SK-N-SH (cell line): ENCODE measurements at regions not wholly inside any gene's neighbourhood (a gene's known extent, or its start where the extent isn't known, plus 50 kb on each side); places are given as distances from the start of the nearest gene placed in this dataset.

ENCODE experiments used
- CTCF ChIA-PET: fragments of 300-600, 350-600 bp; formaldehyde crosslinking; extraction: SDS; loops from one replicate; lab custom pipeline; 2021; lab: Yijun Ruan, JAX
- POLR2A ChIA-PET: fragments of 350-600 bp; sonication (Branson Sonifier 250); formaldehyde crosslinking; extraction: SDS; loops from one replicate; lab custom pipeline; 2020; ENCODE audit warnings: antibody characterized with exemption, inconsistent platforms; lab: Yijun Ruan, JAX
- DNase-seq: peaks from one replicate; pipeline ENCODE4 v3.0.0; 2012
- H2AFZ ChIP-seq: fragments of 200-600 bp; sonication (generic); 2 replicates; pipeline ENCODE4 v1.8.1; 2016; ENCODE audit warnings: antibody characterized with exemption, mild to moderate bottlenecking, low read depth
- H3F3A ChIP-seq: fragments of 200-600 bp; sonication (generic); replicated peaks from 2 replicates; pipeline ENCODE3; 2016; ENCODE audit warnings: antibody characterized with exemption, mild to moderate bottlenecking; ENCODE audit not compliant: insufficient read depth
- H3K27ac ChIP-seq, 2 experiments: fragments of 200-500 bp in 1 of 2; fragments of 200-600 bp in 1 of 2; sonication (Bioruptor generic) in 1 of 2; sonication (generic), shearing (Covaris generic) in 1 of 2; 2 replicates each; pipeline versions ENCODE4 v1.5.1 to v1.6.1; 2014 to 2016; ENCODE audit warnings: low read depth in 2 of 2, inconsistent platforms in 1 of 2, low read length in 1 of 2, mild to moderate bottlenecking in 1 of 2, mixed read lengths in 1 of 2
- H3K27me3 ChIP-seq: fragments of 200-600 bp; sonication (generic), shearing (Covaris generic); 2 replicates; pipeline ENCODE4 v1.6.1; 2016; ENCODE audit warnings: mixed run types; ENCODE audit not compliant: insufficient read depth
- H3K36me3 ChIP-seq, 2 experiments: fragments of 200-500 bp in 1 of 2; fragments of 200-600 bp in 1 of 2; sonication (Bioruptor generic) in 1 of 2; sonication (generic) in 1 of 2; replicated peaks in 1 of 2; 2 replicates each; pipeline versions ENCODE3 to v1.5.1; 2014 to 2016; ENCODE audit warnings: low read length in 1 of 2, mild to moderate bottlenecking in 1 of 2; ENCODE audit not compliant: insufficient read depth in 2 of 2, control insufficient read depth in 1 of 2
- H3K4me1 ChIP-seq, 2 experiments: fragments of 200-500 bp in 1 of 2; fragments of 200-600 bp in 1 of 2; sonication (Bioruptor generic) in 1 of 2; sonication (generic), shearing (Covaris generic) in 1 of 2; 2 replicates each; pipeline versions ENCODE4 v1.5.1 to v1.6.1; 2014 to 2016; ENCODE audit warnings: low read depth in 1 of 2, low read length in 1 of 2, mixed run types in 1 of 2; ENCODE audit not compliant: insufficient read depth in 2 of 2, control insufficient read depth in 1 of 2
- H3K4me2 ChIP-seq: fragments of 200-600 bp; sonication (generic), shearing (Covaris generic); 2 replicates; pipeline ENCODE4 v1.6.1; 2017; ENCODE audit warnings: mixed run types
- H3K4me3 ChIP-seq, 2 experiments: fragments of 200-500 bp in 1 of 2; fragments of 200-600 bp in 1 of 2; sonication (Bioruptor generic) in 1 of 2; sonication (generic), shearing (Covaris generic) in 1 of 2; 2 replicates each; pipeline versions ENCODE4 v1.5.1 to v1.8.1; 2014 to 2016; ENCODE audit warnings: low read depth in 2 of 2, inconsistent platforms in 1 of 2, low read length in 1 of 2, mild to moderate bottlenecking in 1 of 2, mixed read lengths in 1 of 2, moderate library complexity in 1 of 2
- H3K79me2 ChIP-seq: fragments of 200-600 bp; sonication (generic); 2 replicates; pipeline ENCODE4 v1.8.1; 2017; ENCODE audit warnings: mild to moderate bottlenecking; ENCODE audit not compliant: insufficient read depth
- H3K9ac ChIP-seq: fragments of 200-600 bp; sonication (generic); 2 replicates; pipeline ENCODE4 v1.6.1; 2017; ENCODE audit warnings: mixed run types
- H3K9me2 ChIP-seq: fragments of 200-600 bp; sonication (generic); 2 replicates; pipeline ENCODE4 v1.6.1; 2017; ENCODE audit warnings: mixed run types
- H3K9me3 ChIP-seq: fragments of 200-600 bp; sonication (generic); 2 replicates; pipeline ENCODE4 v1.6.1; 2017; ENCODE audit warnings: mixed run types, mild to moderate bottlenecking, moderate library complexity
- H4K20me1 ChIP-seq: fragments of 200-600 bp; sonication (generic); 2 replicates; pipeline ENCODE4 v1.6.1; 2017; ENCODE audit warnings: mild to moderate bottlenecking, mixed run types; ENCODE audit not compliant: insufficient read depth
- CHD2 ChIP-seq: fragments of 150-350 bp; IDR thresholded peaks from 2 replicates; pipeline ENCODE4 v1.6.1; 2018; ENCODE audit warnings: low read length; ENCODE audit not compliant: partially characterized antibody
- ELF1 ChIP-seq: IDR thresholded peaks from 2 replicates; pipeline ENCODE4 v1.4.0; 2012
- FOSL2 ChIP-seq: IDR thresholded peaks from 2 replicates; pipeline ENCODE4 v1.4.0; 2012; ENCODE audit warnings: low read depth, mild to moderate bottlenecking, moderate library complexity, borderline replicate concordance
- FOXM1 ChIP-seq: IDR thresholded peaks from 2 replicates; pipeline ENCODE4 v1.4.0; 2012; ENCODE audit warnings: low read depth, mild to moderate bottlenecking
- GABPA ChIP-seq: IDR thresholded peaks from 2 replicates; pipeline ENCODE4 v1.4.0; 2012; ENCODE audit warnings: low read depth, mild to moderate bottlenecking
- GATA2 ChIP-seq: sonication (generic); formaldehyde crosslinking; IDR thresholded peaks from 2 replicates; pipeline ENCODE4 v1.5.0; 2020; ENCODE audit warnings: mild to moderate bottlenecking, missing genetic modification reagents
- PBX3 ChIP-seq: IDR thresholded peaks from 2 replicates; pipeline ENCODE4; 2012
- POLR2AphosphoS5 ChIP-seq: IDR thresholded peaks from 2 replicates; pipeline ENCODE4 v1.6.1; 2012; ENCODE audit warnings: low read depth, low read length
- RAD21 ChIP-seq: IDR thresholded peaks from 2 replicates; pipeline ENCODE4 v1.6.1; 2012; ENCODE audit warnings: mild to moderate bottlenecking, low read length
- RCOR1 ChIP-seq: fragments of 150-350 bp; IDR thresholded peaks from 2 replicates; pipeline ENCODE4 v1.6.1; 2017; ENCODE audit warnings: antibody characterized with exemption, low read length
- RXRA ChIP-seq: IDR thresholded peaks from 2 replicates; pipeline ENCODE4 v1.4.0; 2012; ENCODE audit warnings: low read depth, mild to moderate bottlenecking, borderline replicate concordance
- SIN3A ChIP-seq: IDR thresholded peaks from 2 replicates; pipeline ENCODE4 v1.6.1; 2012; ENCODE audit warnings: low read depth, mild to moderate bottlenecking, low read length, moderate library complexity, borderline replicate concordance
- USF1 ChIP-seq: IDR thresholded peaks from 2 replicates; pipeline ENCODE4 v1.4.0; 2012; ENCODE audit warnings: low read depth, borderline replicate concordance
- YY1 ChIP-seq: IDR thresholded peaks from 2 replicates; pipeline ENCODE4 v1.4.0; 2012; ENCODE audit warnings: low read depth, mild to moderate bottlenecking
- WGBS: methylation state at CpG from one replicate; pipeline ENCODE4 v1.1.6; 2017; ENCODE audit warnings: low lambda C conversion rate; 5-methylcytosine and 5-hydroxymethylcytosine counted together

GRCh38 chr5:74123929-74124328 lies 497.9 kb downstream of the ARHGEF28 start:
- no peaks in the 10 kb centered on the region for H3K27me3 ChIP-seq
- no peak overlapping the region for H2AFZ ChIP-seq
- 72% methylated on average over 5 of the region's 5 CpGs for WGBS
- CTCF ChIA-PET, result interaction anchor here (0.6 to 1.3 kb wide), 4 partner anchors 12 to 517 kb away, joined by 3 to 4 read pairs (median 4); partner anchors contain the start of gene ENC1
- H3K79me2 ChIP-seq, result no peaks in the 10 kb centered on the region
- H4K20me1 ChIP-seq, result no peaks in the 10 kb centered on the region
- no peaks in the 10 kb centered on the region for H3K9me2 ChIP-seq
- H3K4me3 ChIP-seq, result no peak overlapping the region
- no peak overlapping the region for H3K4me2 ChIP-seq
- no peaks in the 10 kb centered on the region for H3F3A ChIP-seq
- no peaks in the 10 kb centered on the region for H3K9me3 ChIP-seq
- H3K9ac ChIP-seq, result no peak overlapping the region
- no peaks in the 10 kb centered on the region for H3K36me3 ChIP-seq
- H3K27ac ChIP-seq, result no peak overlapping the region
- TF ChIP-seq SIN3A (no peak), RXRA (no peak), CHD2 (no peak), FOXM1 (no peak), ELF1 (no peak), PBX3 (no peak), RCOR1 (no peak), GATA2 (no peak), RAD21 (no peak), POLR2AphosphoS5 (no peak), USF1 (no peak), FOSL2 (no peak), YY1 (no peak)
- TF ChIP-seq, all 33 proteins: peak for 0
- H3K4me1 ChIP-seq, result peaks cover 0 to 17% of the 10 kb centered on the region in 2 experiments; a peak in 1 of 4 replicates
- DNase-seq, result no peak
- POLR2A ChIA-PET, result no interaction called here

- H2AFZ ChIP-seq, result no peak overlapping the region
- no peak overlapping the region for H3K27ac ChIP-seq
- CTCF ChIA-PET, result interaction anchor here (1.0 kb wide), 2 partner anchors 13 to 88 kb away, joined by 3 to 4 read pairs; no protein-coding TSS in a partner anchor
- H3K9me2 ChIP-seq, result no peaks in the 10 kb centered on the region
- H3K27me3 ChIP-seq, result no peaks in the 10 kb centered on the region
- H3K4me2 ChIP-seq, result no peak overlapping the region
- no peaks in the 10 kb centered on the region for H3K9me3 ChIP-seq
- no peaks in the 10 kb centered on the region for H3K79me2 ChIP-seq
- no peak for TF ChIP-seq GABPA
- 65% methylated on average over 6 of the region's 6 CpGs for WGBS
- no peak for DNase-seq
- no peak overlapping the region for H3K4me3 ChIP-seq
- POLR2A ChIA-PET, result no interaction called here
- H4K20me1 ChIP-seq, result no peaks in the 10 kb centered on the region
- no peaks in the 10 kb centered on the region for H3K36me3 ChIP-seq
- H3K9ac ChIP-seq, result no peak overlapping the region
- H3K4me1 ChIP-seq, result peaks cover 0 to 11% of the 10 kb centered on the region in 2 experiments; a peak in 1 of 4 replicates
- no peaks in the 10 kb centered on the region for H3F3A ChIP-seq
Observed at GRCh38 chr5:74122979-74123590, 497.1 kb downstream of the ARHGEF28 start.
